RKO (cell line): ENCODE measurements at regions not wholly inside any gene's neighbourhood (a gene's known extent, or its start where the extent isn't known, plus 50 kb on each side); places are given as distances from the start of the nearest gene placed in this dataset.

Experiments used
- DNase-seq: peaks from one replicate; pipeline ENCODE4 v3.0.0-alpha.2; 2016; ENCODE audit warnings: low spot score

GRCh38 chr18:39113790-39114189 lies 1548.2 kb upstream of the CELF4 start:
- no peak for DNase-seq

- no peak for DNase-seq
These were observed 1539.5 kb upstream of the CELF4 start for GRCh38 chr18:39105104-39105503.

GRCh38 chr18:39072970-39073369 lies 1507.4 kb upstream of the CELF4 start:
- no peak for DNase-seq

GRCh38 chr18:39062426-39062825 lies 1496.8 kb upstream of the CELF4 start:
- DNase-seq, result no peak

GRCh38 chr18:39058386-39059000 lies 1492.9 kb upstream of the CELF4 start:
- no peak for DNase-seq

- DNase-seq, result peak; percentile 76
These were observed 1491.9 kb upstream of the CELF4 start for GRCh38 chr18:39057423-39058064.

- DNase-seq, result no peak
These were observed 1488.0 kb upstream of the CELF4 start for GRCh38 chr18:39053571-39053970.

GRCh38 chr18:39051013-39051412 lies 1485.4 kb upstream of the CELF4 start:
- peak; percentile 26 for DNase-seq

- no peak for DNase-seq
These were observed 1474.2 kb upstream of the CELF4 start for GRCh38 chr18:39039813-39040212.

GRCh38 chr18:39037925-39038324 lies 1472.3 kb upstream of the CELF4 start:
- no peak for DNase-seq

GRCh38 chr18:39033312-39033711 lies 1467.7 kb upstream of the CELF4 start:
- DNase-seq, result no peak

GRCh38 chr18:39031647-39032046 lies 1466.0 kb upstream of the CELF4 start:
- DNase-seq, result no peak

GRCh38 chr18:39030124-39030655 lies 1464.6 kb upstream of the CELF4 start:
- DNase-seq, result no peak

GRCh38 chr18:39025531-39025930 lies 1459.9 kb upstream of the CELF4 start:
- DNase-seq, result no peak

GRCh38 chr18:39019989-39020388 lies 1454.4 kb upstream of the CELF4 start:
- no peak for DNase-seq

GRCh38 chr18:39007031-39007902 lies 1441.7 kb upstream of the CELF4 start:
- no peak for DNase-seq

GRCh38 chr18:38996056-38996455 lies 1430.5 kb upstream of the CELF4 start:
- no peak for DNase-seq

GRCh38 chr18:38993342-38993741 lies 1427.7 kb upstream of the CELF4 start:
- DNase-seq, result no peak

- DNase-seq, result no peak
These were observed 1419.4 kb upstream of the CELF4 start for GRCh38 chr18:38984968-38985367.

GRCh38 chr18:38982072-38982471 lies 1416.5 kb upstream of the CELF4 start:
- no peak for DNase-seq

- DNase-seq, result no peak
These were observed 1415.8 kb upstream of the CELF4 start for GRCh38 chr18:38981389-38981788.

- no peak for DNase-seq
These were observed 1414.8 kb upstream of the CELF4 start for GRCh38 chr18:38980420-38980819.

- DNase-seq, result no peak
These were observed 1407.0 kb upstream of the CELF4 start for GRCh38 chr18:38972571-38972970.
